Activated T-helper 1 cell treated with anti-CD3 and anti-CD28 coated beads, Interleukin-2, amount 50 U/mL, for 16 hours (primary cell): ENCODE measurements at regions not wholly inside any gene's neighbourhood (a gene's known extent, or its start where the extent isn't known, plus 50 kb on each side); places are given as distances from the start of the nearest gene placed in this dataset.

Source experiments
- DNase-seq, 2 donors: peaks; one replicate each; pipeline ENCODE4 v3.0.0-alpha.2; 2020; ENCODE audit warnings: low read depth in 1 of 2, low spot score in 1 of 2

GRCh38 chr14:53807542-53807941, 149.1 kb downstream of the BMP4 start:
- no peak for DNase-seq

DNA sequence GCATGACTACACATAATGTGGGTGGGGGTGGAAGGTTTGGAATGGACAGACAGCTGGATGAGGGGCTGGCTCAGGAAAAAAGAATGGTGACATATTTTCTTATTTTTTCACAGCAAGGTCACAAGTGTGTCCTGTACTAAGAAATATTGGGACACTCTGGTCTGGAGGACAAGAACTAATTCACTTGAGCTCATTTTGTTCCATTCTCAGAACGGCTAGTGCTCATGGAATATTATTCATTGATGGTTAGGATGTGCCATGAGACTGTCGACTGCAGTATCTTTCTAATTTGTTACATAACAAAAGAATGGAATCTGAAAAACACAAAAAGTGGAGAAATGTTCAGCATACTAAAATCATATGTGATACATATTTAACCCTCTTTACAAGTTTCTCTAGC, 149.5 kb downstream of the BMP4 start:
- no peak for DNase-seq

DNA sequence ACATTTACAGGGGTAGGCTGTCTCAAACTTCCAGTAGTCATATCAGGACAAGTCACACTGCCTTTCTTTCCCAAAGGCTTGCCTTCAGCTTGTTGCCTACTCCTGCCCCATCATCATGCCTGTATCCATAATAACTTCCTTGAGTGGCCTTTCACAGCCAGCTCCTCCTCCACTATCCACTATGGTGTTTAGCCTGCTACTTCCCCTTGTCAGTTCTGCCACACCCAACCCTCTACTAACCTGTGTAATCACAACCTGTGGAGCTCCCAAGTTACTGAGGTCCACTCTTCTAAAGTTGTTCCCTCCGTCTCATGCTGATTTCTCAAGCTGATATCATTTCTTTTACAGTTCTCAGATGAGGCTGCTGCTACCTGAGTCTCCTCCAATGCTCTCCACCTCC, 159.9 kb downstream of the BMP4 start:
- DNase-seq = no peak

DNA sequence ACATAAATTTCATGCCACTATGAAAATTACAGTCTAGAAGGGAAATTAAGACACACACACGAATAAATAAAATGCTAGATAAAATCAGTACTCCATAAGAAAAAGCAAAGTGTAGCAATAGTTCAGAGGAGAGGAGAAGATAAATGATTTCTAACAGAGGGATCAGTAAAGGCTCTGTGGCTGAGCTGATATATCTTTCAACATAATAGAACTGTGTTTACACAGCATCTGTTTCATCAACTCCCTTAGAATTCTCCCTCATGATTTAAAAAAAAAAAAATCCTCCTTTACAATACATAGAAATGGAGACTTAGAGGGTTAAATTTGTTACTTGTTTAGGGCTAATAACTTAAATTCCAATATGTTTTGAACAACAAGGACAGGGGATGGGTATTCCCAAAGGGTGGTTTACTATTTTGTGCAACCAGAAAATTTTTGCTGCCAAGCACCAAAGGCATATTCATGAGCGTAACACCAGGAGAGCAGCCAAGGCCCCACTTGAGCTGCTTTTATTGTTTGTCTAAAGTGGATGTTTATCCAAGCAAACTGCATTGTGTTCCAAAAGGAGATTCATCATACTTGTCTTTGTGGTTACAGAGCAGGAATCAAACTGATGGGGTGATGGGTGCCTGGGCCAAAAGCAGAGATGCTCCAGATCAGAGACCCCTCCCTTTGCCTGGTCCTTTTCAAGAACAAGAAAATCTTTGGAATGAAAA, 162.7 kb downstream of the BMP4 start:
- no peak for DNase-seq

GRCh38 chr14:53792909-53793308, 163.7 kb downstream of the BMP4 start:
- no peak for DNase-seq

GRCh38 chr14:53790731-53791500, 165.7 kb downstream of the BMP4 start:
- DNase-seq = no peak

DNA sequence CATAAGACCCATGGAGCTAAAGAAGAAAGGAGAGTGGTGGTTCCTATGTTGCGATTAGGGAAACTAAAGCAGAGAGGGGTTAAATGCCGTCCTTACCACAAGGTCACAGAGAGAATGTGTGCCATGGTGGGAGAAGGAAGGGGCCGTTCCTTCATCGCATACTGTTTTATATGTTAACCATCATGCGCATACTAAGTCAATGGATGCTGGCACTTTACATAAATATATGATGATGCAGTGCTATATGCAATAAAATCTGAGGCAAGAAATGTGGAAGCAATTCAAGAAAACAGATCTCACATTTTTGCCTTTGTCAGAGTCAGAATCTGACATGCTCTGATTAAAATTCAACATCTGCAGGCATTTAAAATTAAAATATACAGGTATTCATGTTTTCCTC, 168.1 kb downstream of the BMP4 start:
- DNase-seq = no peak

- no peak for DNase-seq
These were observed 170.6 kb downstream of the BMP4 start for GRCh38 chr14:53786045-53786444.

DNA sequence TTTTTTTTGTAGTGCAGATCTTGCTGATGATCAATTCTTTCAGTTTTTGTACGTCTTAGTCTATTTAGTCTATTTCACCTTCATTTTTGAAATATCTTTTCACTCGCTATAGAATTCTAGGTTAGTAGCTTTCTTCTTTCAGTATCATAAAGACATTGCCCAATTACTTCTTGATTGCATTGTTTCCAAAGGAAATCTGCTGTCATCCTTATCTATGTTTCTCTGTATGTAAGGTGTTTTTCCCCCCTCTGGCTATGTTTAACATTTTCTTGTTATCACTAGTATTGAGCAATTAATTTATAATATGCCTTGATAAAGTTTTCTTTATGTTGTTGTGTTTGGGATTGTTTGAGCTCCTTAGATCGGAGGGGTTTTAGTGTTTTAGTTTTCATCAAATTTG, 171.9 kb downstream of the BMP4 start:
- DNase-seq = no peak

DNA sequence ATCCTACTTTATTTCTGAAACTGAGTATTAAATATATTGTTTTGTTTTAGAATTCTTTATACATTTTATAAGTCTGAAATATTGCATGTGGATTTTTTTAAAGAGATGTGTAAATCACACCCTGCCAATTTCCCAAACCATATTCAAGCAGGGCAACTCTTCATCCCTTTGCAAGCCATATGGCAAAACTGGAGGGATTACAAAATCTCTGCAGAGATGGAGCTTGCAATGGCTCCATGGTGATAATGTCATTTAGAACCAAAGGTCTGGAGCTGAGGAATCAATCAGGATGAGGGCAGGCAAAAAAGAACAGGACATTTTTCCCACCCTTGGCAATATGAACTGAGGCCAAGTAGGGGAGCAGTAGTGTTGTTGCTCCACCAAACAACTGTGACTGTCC, 173.4 kb downstream of the BMP4 start:
- DNase-seq = no peak

DNA sequence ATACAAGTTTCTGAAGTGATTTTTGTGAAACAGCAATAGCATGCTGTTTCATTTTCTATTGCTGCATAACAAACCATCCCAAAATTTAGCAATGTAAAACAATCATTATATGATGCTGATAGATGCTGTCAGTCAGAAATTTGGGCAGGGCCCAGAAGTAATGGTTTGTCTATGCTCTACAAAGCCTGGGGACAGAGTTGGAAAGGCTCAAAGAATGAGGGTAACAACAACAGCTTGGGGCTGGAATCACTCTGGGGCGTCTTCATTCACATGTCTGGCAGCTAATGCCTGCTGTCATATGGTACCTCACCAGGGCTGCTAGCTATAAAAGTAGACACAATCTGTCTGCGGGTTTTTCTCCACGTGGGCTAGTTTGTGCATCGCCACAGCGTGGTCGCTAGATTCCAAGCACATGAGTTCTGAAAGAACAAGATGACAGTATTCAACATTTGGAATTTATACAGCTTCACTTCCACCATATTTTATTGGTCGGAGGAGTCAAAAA, 176.5 kb downstream of the BMP4 start:
- DNase-seq = no peak

DNA sequence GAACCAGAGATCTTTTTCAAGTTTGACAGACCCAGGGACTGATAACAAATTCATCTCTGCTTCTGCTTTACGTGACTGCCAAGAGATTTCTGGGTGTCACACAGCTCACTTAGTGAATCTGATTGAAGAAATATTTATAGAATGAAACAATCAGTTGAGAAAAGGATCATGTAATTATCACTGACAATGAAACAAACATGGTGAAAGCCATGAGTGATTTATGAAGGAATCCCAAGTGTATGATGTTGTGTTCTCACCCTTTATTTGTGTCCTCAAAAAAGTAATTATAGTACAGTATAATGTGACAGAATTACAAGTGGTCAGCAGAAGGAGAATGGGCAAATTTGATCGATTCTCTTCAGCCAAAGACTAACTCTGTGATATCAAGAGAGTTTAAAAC, 177.3 kb downstream of the BMP4 start:
- no peak for DNase-seq

- no peak for DNase-seq
These were observed 178.4 kb downstream of the BMP4 start for GRCh38 chr14:53778263-53778662.

GRCh38 chr14:53772936-53773335, 183.7 kb downstream of the BMP4 start:
- no peak for DNase-seq

GRCh38 chr14:53767566-53767965, 189.1 kb downstream of the BMP4 start:
- DNase-seq = no peak

- DNase-seq = no peak
These were observed 190.0 kb downstream of the BMP4 start for GRCh38 chr14:53766601-53767000.

DNA sequence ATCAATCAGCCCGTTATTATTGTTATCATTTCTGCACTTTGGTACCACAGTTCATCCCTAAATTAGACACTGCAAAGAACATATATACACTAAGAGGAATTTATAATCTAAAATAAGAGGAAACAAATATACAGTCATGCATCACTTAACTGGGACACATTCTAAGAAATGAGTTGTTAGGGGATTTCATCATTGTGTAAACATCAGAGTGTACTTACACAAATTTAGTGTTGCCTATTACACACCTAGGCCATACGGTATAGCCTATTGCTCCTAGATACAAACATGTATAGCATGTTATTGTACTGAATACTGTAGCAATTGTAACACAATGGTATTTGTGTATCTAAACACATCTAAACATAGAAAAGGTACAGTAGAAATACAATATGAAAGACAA, 190.5 kb downstream of the BMP4 start:
- no peak for DNase-seq

GRCh38 chr14:53764846-53765245, 191.8 kb downstream of the BMP4 start:
- DNase-seq = no peak

DNA sequence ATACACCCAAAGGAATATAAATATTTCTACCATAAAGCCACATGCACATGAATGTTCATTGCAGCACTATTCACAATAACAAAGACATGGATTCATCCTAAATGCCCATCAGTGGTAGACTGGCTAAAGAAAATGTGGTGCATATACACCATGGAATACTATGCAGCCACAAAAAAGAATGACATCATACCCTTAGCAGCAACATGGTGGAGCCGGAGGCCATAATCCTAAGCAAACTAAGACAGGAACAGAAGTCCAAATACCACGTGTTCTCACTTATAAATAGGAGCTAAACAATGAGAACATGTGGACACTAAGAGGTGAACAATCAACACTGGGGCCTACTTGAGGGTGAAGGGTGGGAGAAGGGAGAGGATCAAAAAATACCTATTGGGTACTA, 198.5 kb downstream of the BMP4 start:
- DNase-seq = no peak

GRCh38 chr14:53757732-53758131, 198.9 kb downstream of the BMP4 start:
- no peak for DNase-seq

GRCh38 chr14:53751650-53752049, 205.0 kb downstream of the BMP4 start:
- DNase-seq = no peak

DNA sequence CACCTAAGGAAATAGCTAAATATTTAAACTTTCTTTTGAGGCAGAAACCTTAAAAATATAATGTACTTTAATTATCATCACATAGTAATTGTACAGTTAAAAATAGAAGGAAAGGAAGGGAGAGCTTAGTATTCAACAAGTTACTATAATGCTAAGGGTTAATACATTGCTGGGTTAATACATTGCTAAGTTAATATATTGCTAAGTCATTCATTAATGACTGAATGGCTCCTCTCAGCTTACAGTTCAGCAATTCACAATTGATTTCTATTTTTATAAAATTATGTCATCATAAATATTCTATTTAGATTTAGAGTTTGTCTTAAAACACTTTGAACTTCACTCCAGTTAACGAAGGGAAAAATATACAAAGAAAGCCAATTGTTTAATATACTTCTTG, 207.9 kb downstream of the BMP4 start:
- no peak for DNase-seq

DNA sequence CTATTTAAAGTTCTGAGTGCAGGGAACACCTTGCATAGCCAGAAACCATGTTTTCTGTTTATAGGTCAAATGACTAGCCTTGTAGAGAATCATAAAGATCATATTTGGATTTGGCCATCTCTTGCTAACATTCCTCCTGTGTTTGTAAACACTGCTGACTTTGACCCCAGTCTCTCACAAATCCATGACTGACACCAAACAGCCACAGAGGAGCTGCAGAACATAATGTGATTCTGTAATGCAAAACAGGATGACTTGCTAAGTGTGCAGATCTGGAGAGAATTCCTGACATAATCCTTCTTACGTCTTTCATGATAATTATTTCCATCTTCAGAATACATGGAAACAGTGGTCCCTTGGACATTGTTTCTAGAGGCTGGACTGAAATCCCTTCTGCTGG, 211.8 kb downstream of the BMP4 start:
- DNase-seq = no peak
